ENCODE measurements at regions not wholly inside any gene's neighbourhood (a gene's known extent, or its start where the extent isn't known, plus 50 kb on each side); places are given as distances from the start of the nearest gene placed in this dataset.

DNA sequence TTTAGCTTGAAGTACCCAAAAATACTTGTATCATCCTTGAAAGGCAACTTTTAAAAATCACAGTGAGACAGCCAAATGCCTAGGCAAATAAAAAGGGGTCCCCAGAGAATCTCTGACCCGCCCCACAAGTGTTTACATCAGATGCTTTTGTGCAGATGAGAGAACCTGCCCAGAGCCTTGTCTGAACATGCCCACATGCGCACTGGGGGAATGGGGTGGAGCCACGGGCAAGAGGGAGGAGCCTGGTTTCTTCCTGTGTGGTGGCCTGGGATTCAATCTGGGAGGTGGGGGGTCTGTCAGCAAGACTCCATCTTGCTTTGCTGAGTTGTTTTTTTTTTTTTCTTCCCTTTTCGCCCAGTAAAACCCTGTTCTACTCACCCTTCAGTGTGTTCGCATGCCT is 381.7 kb upstream of the CCDC196 start:
- Histone ChIP-seq H3K27ac (ENCODE audit: insufficient read depth, low read length) (no peak overlapping the region), H3K4ac (ENCODE audit: low read depth, low read length) (no peak overlapping the region), H4K20me1 (ENCODE audit: insufficient read depth, low read length) (no peaks in the 10 kb centered on the region), H2AFZ (replicated peaks; ENCODE audit: low read length, poor library complexity) (no peak overlapping the region), H3K36me3 (ENCODE audit: control insufficient read depth, insufficient read depth, low read length) (no peaks in the 10 kb centered on the region), H3K9me1 (ENCODE audit: insufficient read depth, low read length) (no peaks in the 10 kb centered on the region), H2BK15ac (ENCODE audit: low read depth, low read length) (no peak overlapping the region), H3K27me3 (ENCODE audit: control insufficient read depth, insufficient read depth, low read length) (no peaks in the 10 kb centered on the region), H3K9me3 (ENCODE audit: control insufficient read depth, insufficient read depth, low read length) (peaks cover 9% of the 10 kb centered on the region; the same call in 1 of the 2 replicates), H2BK20ac (ENCODE audit: low read depth, low read length) (no peak overlapping the region), H3K14ac (replicated peaks; ENCODE audit: low read depth, low read length) (no peak overlapping the region), H2AK5ac (ENCODE audit: low read depth, low read length) (no peak overlapping the region), H3K4me1 (ENCODE audit: control insufficient read depth, insufficient read depth, low read length) (no peaks in the 10 kb centered on the region), H3K23ac (ENCODE audit: low read depth, low read length) (no peak overlapping the region), H3K4me2 (ENCODE audit: low read depth, low read length) (no peak overlapping the region), H4K91ac (ENCODE audit: insufficient read depth, low read depth, low read length) (no peak overlapping the region), H4K5ac (ENCODE audit: low read depth, low read length) (no peak overlapping the region), H4K8ac (ENCODE audit: low read depth in 2 of 2, low read length in 2 of 2) (no peak overlapping the region), H3K56ac (ENCODE audit: extremely low read depth, insufficient read depth, low read length) (no peak overlapping the region), H3K9ac (ENCODE audit: low read depth, low read length) (no peak overlapping the region), H2AK9ac (replicated peaks; ENCODE audit: low read depth, low read length, poor library complexity) (no peak overlapping the region), H2BK120ac (ENCODE audit: low read depth, low read length) (no peak overlapping the region), H2BK5ac (ENCODE audit: low read depth, low read length, poor library complexity, severe bottlenecking) (no peak overlapping the region), H3K79me1 (ENCODE audit: low read depth in 1 of 2, low read length in 2 of 2) (no peaks in the 10 kb centered on the region), H3K18ac (ENCODE audit: low read depth, low read length) (no peak overlapping the region), H3K4me3 (ENCODE audit: insufficient read depth, low read depth, low read length) (no peak overlapping the region)
- in situ Hi-C loops (cut with MboI; ENCODE audit: low sequenced_read_pairs) (no loop called here), dilution Hi-C loops (cut with HindIII; ENCODE audit: low sequenced_read_pairs, unreplicated experiment) (no loop called here), intact Hi-C loops (cut with micrococcal nuclease) (no loop called here)
- WGBS, 2 experiments (ENCODE audit: extremely low coverage in 2 of 2, insufficient read length in 1 of 2) = no CpG with 5 or more reads among the region's 5 CpGs
- POLR2A ChIA-PET (ENCODE audit: unreplicated experiment) = no interaction called here
- TF ChIP-seq, protein P1, sequence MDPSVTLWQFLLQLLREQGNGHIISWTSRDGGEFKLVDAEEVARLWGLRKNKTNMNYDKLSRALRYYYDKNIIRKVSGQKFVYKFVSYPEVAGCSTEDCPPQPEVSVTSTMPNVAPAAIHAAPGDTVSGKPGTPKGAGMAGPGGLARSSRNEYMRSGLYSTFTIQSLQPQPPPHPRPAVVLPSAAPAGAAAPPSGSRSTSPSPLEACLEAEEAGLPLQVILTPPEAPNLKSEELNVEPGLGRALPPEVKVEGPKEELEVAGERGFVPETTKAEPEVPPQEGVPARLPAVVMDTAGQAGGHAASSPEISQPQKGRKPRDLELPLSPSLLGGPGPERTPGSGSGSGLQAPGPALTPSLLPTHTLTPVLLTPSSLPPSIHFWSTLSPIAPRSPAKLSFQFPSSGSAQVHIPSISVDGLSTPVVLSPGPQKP (IDR thresholded peaks at IDR 0.05; ENCODE audit: borderline replicate concordance, low read depth, low read length) = no peak
- no peak for TF ChIP-seq CHD1 (IDR thresholded peaks at IDR 0.05; ENCODE audit: low read depth, low read length)
- no peak for TF ChIP-seq FOS (IDR thresholded peaks at IDR 0.05; ENCODE audit: low read depth, low read length)
- TF ChIP-seq NFE2L2 (IDR thresholded peaks at IDR 0.05; ENCODE audit: low read depth, low read length) = no peak
- CTCF ChIA-PET = interaction anchor here (0.6 kb wide), 1 partner anchor 199 kb away, joined by 3 read pairs; no protein-coding TSS in a partner anchor
- DNase-seq (no peak), ATAC-seq (ENCODE audit: low read depth) (no peak)
- no TSS peak for BruUV-seq (replicated peaks)
